BLaER1 (cell line): ENCODE measurements at regions not wholly inside any gene's neighbourhood (a gene's known extent, or its start where the extent isn't known, plus 50 kb on each side); places are given as distances from the start of the nearest gene placed in this dataset.

Experiments
- H3K27ac ChIP-seq: shearing (Covaris generic); formaldehyde crosslinking; 2 replicates; pipeline ENCODE4 v1.8.1; 2022
- H3K27me3 ChIP-seq: shearing (Covaris generic); formaldehyde crosslinking; 2 replicates; pipeline ENCODE4 v1.8.1; 2022
- H3K36me3 ChIP-seq: shearing (Covaris generic); formaldehyde crosslinking; 2 replicates; pipeline ENCODE4 v1.8.1; 2022
- H3K4me1 ChIP-seq: shearing (Covaris generic); formaldehyde crosslinking; 2 replicates; pipeline ENCODE4 v1.8.1; 2022
- H3K4me2 ChIP-seq: shearing (Covaris generic); formaldehyde crosslinking; 2 replicates; pipeline ENCODE4 v1.8.1; 2022
- H3K4me3 ChIP-seq: shearing (Covaris generic); formaldehyde crosslinking; 2 replicates; pipeline ENCODE4 v1.8.1; 2022
- H3K9ac ChIP-seq: shearing (Covaris generic); formaldehyde crosslinking; 2 replicates; pipeline ENCODE4 v1.8.1; 2022
- H3K9me3 ChIP-seq: shearing (Covaris generic); formaldehyde crosslinking; 2 replicates; pipeline ENCODE4 v1.8.1; 2022
- H4K20me1 ChIP-seq: shearing (Covaris generic); formaldehyde crosslinking; 2 replicates; pipeline ENCODE4 v1.8.1; 2022
- Cebpa-rat ChIP-seq: shearing (Covaris generic); IDR thresholded peaks from 2 replicates; pipeline ENCODE4 v1.8.1; 2022

GRCh38 chr6:156315146-156315545 lies 462.0 kb upstream of the ARID1B start:
- H3K27me3 ChIP-seq, result no peaks in the 10 kb centered on the region
- H3K36me3 ChIP-seq, result no peaks in the 10 kb centered on the region
- no peaks in the 10 kb centered on the region for H4K20me1 ChIP-seq
- H3K9me3 ChIP-seq, result no peaks in the 10 kb centered on the region; the same call in 1 of the 2 replicates
- H3K27ac ChIP-seq, result no peak overlapping the region
- H3K4me1 ChIP-seq, result no peaks in the 10 kb centered on the region
- no peak overlapping the region for H3K4me3 ChIP-seq
- TF ChIP-seq Cebpa-rat, result no peak
- H3K9ac ChIP-seq, result no peak overlapping the region
- H3K4me2 ChIP-seq, result no peak overlapping the region

GRCh38 chr6:156313037-156313436 lies 464.1 kb upstream of the ARID1B start:
- H3K4me2 ChIP-seq, result no peak overlapping the region
- no peak overlapping the region for H3K4me3 ChIP-seq
- no peak overlapping the region for H3K27ac ChIP-seq
- H3K36me3 ChIP-seq, result no peaks in the 10 kb centered on the region
- no peaks in the 10 kb centered on the region; the same call in 1 of the 2 replicates for H3K9me3 ChIP-seq
- no peaks in the 10 kb centered on the region for H3K27me3 ChIP-seq
- no peak overlapping the region for H3K9ac ChIP-seq
- no peaks in the 10 kb centered on the region for H4K20me1 ChIP-seq
- no peak for TF ChIP-seq Cebpa-rat
- H3K4me1 ChIP-seq, result no peaks in the 10 kb centered on the region

GRCh38 chr6:156311291-156311690 lies 465.9 kb upstream of the ARID1B start:
- H3K27ac ChIP-seq, result no peak overlapping the region
- no peak overlapping the region for H3K9ac ChIP-seq
- H3K4me2 ChIP-seq, result no peak overlapping the region
- no peaks in the 10 kb centered on the region for H3K4me1 ChIP-seq
- H4K20me1 ChIP-seq, result no peaks in the 10 kb centered on the region
- no peaks in the 10 kb centered on the region for H3K36me3 ChIP-seq
- no peak for TF ChIP-seq Cebpa-rat
- no peaks in the 10 kb centered on the region for H3K9me3 ChIP-seq
- no peak overlapping the region for H3K4me3 ChIP-seq
- no peaks in the 10 kb centered on the region for H3K27me3 ChIP-seq

- Histone ChIP-seq H4K20me1 (no peaks in the 10 kb centered on the region), H3K9me3 (no peaks in the 10 kb centered on the region), H3K4me2 (no peak overlapping the region), H3K27ac (no peak overlapping the region), H3K9ac (no peak overlapping the region), H3K4me3 (no peak overlapping the region), H3K27me3 (no peaks in the 10 kb centered on the region), H3K36me3 (no peaks in the 10 kb centered on the region), H3K4me1 (no peaks in the 10 kb centered on the region)
- TF ChIP-seq Cebpa-rat, result no peak
Observed at GRCh38 chr6:156310701-156311100, 466.5 kb upstream of the ARID1B start.

- no peak overlapping the region for H3K4me2 ChIP-seq
- no peaks in the 10 kb centered on the region for H3K27me3 ChIP-seq
- H3K36me3 ChIP-seq, result no peaks in the 10 kb centered on the region
- H3K4me3 ChIP-seq, result no peak overlapping the region
- H4K20me1 ChIP-seq, result no peaks in the 10 kb centered on the region
- no peaks in the 10 kb centered on the region for H3K9me3 ChIP-seq
- TF ChIP-seq Cebpa-rat, result no peak
- H3K27ac ChIP-seq, result no peak overlapping the region
- no peak overlapping the region for H3K9ac ChIP-seq
- no peaks in the 10 kb centered on the region for H3K4me1 ChIP-seq
Observed at GRCh38 chr6:156309017-156309416, 468.2 kb upstream of the ARID1B start.

- Histone ChIP-seq H3K4me2 (no peak overlapping the region), H4K20me1 (no peaks in the 10 kb centered on the region), H3K9ac (no peak overlapping the region), H3K4me3 (no peak overlapping the region), H3K27me3 (no peaks in the 10 kb centered on the region), H3K9me3 (no peaks in the 10 kb centered on the region), H3K27ac (no peak overlapping the region), H3K4me1 (no peaks in the 10 kb centered on the region), H3K36me3 (no peaks in the 10 kb centered on the region)
- no peak for TF ChIP-seq Cebpa-rat
Observed at GRCh38 chr6:156308604-156309003, 468.6 kb upstream of the ARID1B start.

GRCh38 chr6:156306531-156306930 lies 470.6 kb upstream of the ARID1B start:
- no peaks in the 10 kb centered on the region for H3K27me3 ChIP-seq
- H3K9ac ChIP-seq, result no peak overlapping the region
- no peak overlapping the region for H3K27ac ChIP-seq
- no peak overlapping the region for H3K4me3 ChIP-seq
- no peaks in the 10 kb centered on the region for H3K4me1 ChIP-seq
- H3K9me3 ChIP-seq, result no peaks in the 10 kb centered on the region
- TF ChIP-seq Cebpa-rat, result no peak
- H4K20me1 ChIP-seq, result no peaks in the 10 kb centered on the region
- H3K4me2 ChIP-seq, result no peak overlapping the region
- no peaks in the 10 kb centered on the region for H3K36me3 ChIP-seq

GRCh38 chr6:156283091-156283490 lies 494.1 kb upstream of the ARID1B start:
- Histone ChIP-seq H3K36me3 (peaks cover 5% of the 10 kb centered on the region; the same call in 1 of the 2 replicates), H3K27ac (no peak overlapping the region), H3K27me3 (no peaks in the 10 kb centered on the region), H3K4me3 (no peak overlapping the region), H3K9ac (no peak overlapping the region), H3K4me1 (peaks cover 60% of the 10 kb centered on the region), H3K4me2 (no peak overlapping the region), H4K20me1 (no peaks in the 10 kb centered on the region), H3K9me3 (peaks cover 30% of the 10 kb centered on the region)
- no peak for TF ChIP-seq Cebpa-rat

- Histone ChIP-seq H3K4me3 (no peak overlapping the region), H3K4me1 (peaks cover 57% of the 10 kb centered on the region), H3K27me3 (no peaks in the 10 kb centered on the region), H3K9me3 (peaks cover 40% of the 10 kb centered on the region), H3K27ac (0 out of 2 replicates have a peak overlapping the region, but pooled peaks have one; percentile 10), H3K36me3 (peaks cover 10% of the 10 kb centered on the region; the same call in 1 of the 2 replicates), H3K9ac (no peak overlapping the region), H4K20me1 (no peaks in the 10 kb centered on the region), H3K4me2 (peak overlapping the region; percentile 90)
- no peak for TF ChIP-seq Cebpa-rat
Observed at GRCh38 chr6:156282087-156282486, 495.1 kb upstream of the ARID1B start.

- H4K20me1 ChIP-seq, result no peaks in the 10 kb centered on the region
- peak overlapping the region; percentile 90 for H3K4me2 ChIP-seq
- H3K27ac ChIP-seq, result peak overlapping the region; percentile 98
- no peak for TF ChIP-seq Cebpa-rat
- peaks cover 10% of the 10 kb centered on the region; the same call in 1 of the 2 replicates for H3K36me3 ChIP-seq
- H3K9me3 ChIP-seq, result peaks cover 46% of the 10 kb centered on the region
- H3K4me3 ChIP-seq, result no peak overlapping the region
- H3K9ac ChIP-seq, result peak overlapping the region; percentile 84; the same call in 1 of the 2 replicates
- H3K27me3 ChIP-seq, result no peaks in the 10 kb centered on the region
- peaks cover 52% of the 10 kb centered on the region for H3K4me1 ChIP-seq
Observed at GRCh38 chr6:156281266-156281665, 495.9 kb upstream of the ARID1B start.

GRCh38 chr6:156280065-156280464 lies 497.1 kb upstream of the ARID1B start:
- Histone ChIP-seq H3K9me3 (peaks cover 58% of the 10 kb centered on the region), H3K36me3 (peaks cover 10% of the 10 kb centered on the region; the same call in 1 of the 2 replicates), H3K27me3 (no peaks in the 10 kb centered on the region), H3K4me1 (peaks cover 62% of the 10 kb centered on the region), H3K9ac (peak overlapping the region; percentile 84), H3K4me3 (peak overlapping the region; percentile 40), H3K4me2 (peak overlapping the region; percentile 90), H3K27ac (peak overlapping the region; percentile 98), H4K20me1 (no peaks in the 10 kb centered on the region)
- TF ChIP-seq Cebpa-rat, result no peak
